Calu3 (cell line): ENCODE measurements at regions not wholly inside any gene's neighbourhood (a gene's known extent, or its start where the extent isn't known, plus 50 kb on each side); places are given as distances from the start of the nearest gene placed in this dataset.

Experiments used
- BruUV-seq: library from RNA; stranded (reverse); fragments of 400-500 nt; replicated peaks from 2 replicates; lab custom pipeline; 2021; lab: Mats Ljungman, UMichigan
- CTCF ChIA-PET: fragments of 300-600 bp; sonication (Branson Sonifier 250); formaldehyde crosslinking; loops from one replicate; lab custom pipeline; 2022; ENCODE audit warnings: antibody characterized with exemption; lab: Charles Lee
- DNase-seq: peaks from one replicate; pipeline ENCODE4 v3.0.0; 2022
- H3K27ac Mint-ChIP-seq: one replicate; pipeline ENCODE4 v1.8.0; 2022; ENCODE audit warnings: mixed read lengths; ENCODE audit not compliant: unreplicated experiment
- H3K27me3 Mint-ChIP-seq: one replicate; pipeline ENCODE4 v1.8.0; 2022; ENCODE audit warnings: mixed read lengths; ENCODE audit not compliant: unreplicated experiment
- H3K36me3 Mint-ChIP-seq: one replicate; pipeline ENCODE4 v1.8.0; 2022; ENCODE audit warnings: mild to moderate bottlenecking, moderate library complexity, mixed read lengths; ENCODE audit not compliant: insufficient read depth, unreplicated experiment
- H3K4me1 Mint-ChIP-seq: one replicate; pipeline ENCODE4 v1.8.0; 2022; ENCODE audit warnings: mild to moderate bottlenecking, low read depth, mixed read lengths; ENCODE audit not compliant: unreplicated experiment
- H3K4me3 Mint-ChIP-seq: one replicate; pipeline ENCODE4 v1.8.0; 2022; ENCODE audit warnings: mild to moderate bottlenecking, low read depth, moderate library complexity, mixed read lengths; ENCODE audit not compliant: unreplicated experiment
- H3K9me3 Mint-ChIP-seq: one replicate; pipeline ENCODE4 v1.8.0; 2022; ENCODE audit warnings: low read depth, mixed read lengths; ENCODE audit not compliant: unreplicated experiment
- CTCF ChIP-seq: fragments of 200-600 bp; IDR thresholded peaks from one replicate; pipeline ENCODE4 v1.8.0; 2022; ENCODE audit warnings: antibody characterized with exemption; ENCODE audit not compliant: unreplicated experiment
- intact Hi-C: fragments of 100-400 bp; cut with micrococcal nuclease; formaldehyde crosslinking; loops from one replicate; pipeline ENCODE4 v1.10.0; 2022; ENCODE audit not compliant: unreplicated experiment

DNA sequence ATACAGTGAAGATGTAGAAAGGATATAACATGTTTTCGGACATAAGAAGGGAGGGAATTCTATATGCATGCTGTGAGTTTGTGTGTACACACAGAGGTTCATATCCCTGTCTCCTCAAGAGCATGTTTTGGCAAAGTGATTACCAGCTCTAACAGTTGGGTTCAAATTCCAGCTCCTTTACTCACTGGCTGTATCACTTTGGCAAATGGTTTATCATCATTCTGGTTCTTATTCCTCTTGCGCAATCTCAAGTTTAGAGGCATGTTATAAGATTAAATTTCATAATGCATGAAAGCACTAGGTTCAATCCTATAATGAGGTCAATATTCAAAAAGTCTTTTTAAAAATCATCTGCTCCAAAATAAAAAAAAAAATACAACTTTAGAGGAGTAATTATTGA lies 107.7 kb upstream of the LRFN5 start:
- CTCF ChIA-PET: no interaction called here
- H3K27ac Mint-ChIP-seq: no peak overlapping the region
- TF ChIP-seq CTCF: no peak
- intact Hi-C loops: no loop called here
- no peaks in the 10 kb centered on the region for H3K4me1 Mint-ChIP-seq
- peaks cover 10% of the 10 kb centered on the region for H3K9me3 Mint-ChIP-seq
- H3K27me3 Mint-ChIP-seq: no peaks in the 10 kb centered on the region
- BruUV-seq: no TSS peak
- no peak for DNase-seq
- no peak overlapping the region for H3K4me3 Mint-ChIP-seq
- no peaks in the 10 kb centered on the region for H3K36me3 Mint-ChIP-seq

DNA sequence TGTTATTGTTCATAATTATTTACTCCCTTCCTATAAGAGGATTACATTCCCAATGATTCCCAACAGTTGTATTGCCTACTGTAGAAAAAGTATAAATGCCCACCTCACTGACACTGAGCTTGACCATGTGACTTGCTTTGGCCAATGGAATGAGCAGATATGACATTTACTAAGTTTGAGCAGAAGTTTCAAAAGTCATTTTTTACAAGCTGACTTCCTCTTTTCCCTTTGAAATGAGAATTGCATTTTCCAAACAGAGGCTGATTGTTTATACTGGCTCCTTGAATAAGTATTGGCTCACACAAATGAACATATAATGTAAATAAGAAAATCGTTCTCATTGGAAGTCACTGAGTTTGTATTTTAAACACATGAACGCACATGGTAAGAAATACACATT lies 116.4 kb upstream of the LRFN5 start:
- H3K4me3 Mint-ChIP-seq: no peak overlapping the region
- intact Hi-C loops: no loop called here
- DNase-seq: no peak
- H3K27me3 Mint-ChIP-seq: no peaks in the 10 kb centered on the region
- no peak for TF ChIP-seq CTCF
- peaks cover 9% of the 10 kb centered on the region for H3K9me3 Mint-ChIP-seq
- no peaks in the 10 kb centered on the region for H3K36me3 Mint-ChIP-seq
- no TSS peak for BruUV-seq
- H3K27ac Mint-ChIP-seq: no peak overlapping the region
- no peaks in the 10 kb centered on the region for H3K4me1 Mint-ChIP-seq
- CTCF ChIA-PET: no interaction called here

GRCh38 chr14:41489315-41489972 lies 117.2 kb upstream of the LRFN5 start:
- Mint-ChIP-seq H3K4me3 (no peak overlapping the region), H3K4me1 (no peaks in the 10 kb centered on the region), H3K9me3 (peaks cover 13% of the 10 kb centered on the region), H3K36me3 (no peaks in the 10 kb centered on the region), H3K27me3 (no peaks in the 10 kb centered on the region), H3K27ac (no peak overlapping the region)
- no TSS peak for BruUV-seq
- TF ChIP-seq CTCF: no peak
- intact Hi-C loops: no loop called here
- CTCF ChIA-PET: no interaction called here
- no peak for DNase-seq

DNA sequence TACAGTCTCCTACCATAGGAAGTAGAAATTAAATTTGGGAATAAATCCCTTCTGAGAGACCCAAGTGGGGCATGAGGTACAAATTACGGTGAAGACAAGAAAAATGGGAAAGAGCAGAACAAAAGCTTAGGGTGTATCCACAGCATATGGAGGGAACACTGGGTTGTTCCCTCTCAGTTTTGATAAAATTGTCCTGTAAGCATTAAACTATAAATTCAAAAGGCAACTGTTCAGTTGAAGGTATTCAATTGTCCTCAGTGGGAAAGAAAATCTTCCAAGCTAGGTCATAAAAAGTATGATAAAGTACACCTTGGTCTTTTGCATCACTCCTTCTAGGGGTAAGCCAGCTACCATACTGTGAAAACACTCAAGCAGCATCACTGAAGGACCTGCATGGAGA lies 118.3 kb upstream of the LRFN5 start:
- no peaks in the 10 kb centered on the region for H3K36me3 Mint-ChIP-seq
- no TSS peak for BruUV-seq
- H3K27me3 Mint-ChIP-seq: no peaks in the 10 kb centered on the region
- H3K27ac Mint-ChIP-seq: no peak overlapping the region
- CTCF ChIA-PET: no interaction called here
- DNase-seq: no peak
- TF ChIP-seq CTCF: no peak
- H3K4me3 Mint-ChIP-seq: no peak overlapping the region
- intact Hi-C loops: no loop called here
- H3K4me1 Mint-ChIP-seq: no peaks in the 10 kb centered on the region
- peaks cover 10% of the 10 kb centered on the region for H3K9me3 Mint-ChIP-seq
